T-cell (primary cell): ENCODE measurements at regions not wholly inside any gene's neighbourhood (a gene's known extent, or its start where the extent isn't known, plus 50 kb on each side); places are given as distances from the start of the nearest gene placed in this dataset.
"Not testable (repeated sequence)": the region's sequence is repeated elsewhere in the genome, so short reads cannot be mapped to it uniquely, and the experiment has no call there.

Experiments used
- ATAC-seq, 4 experiments: fragments of 200-7000 bp in 3 of 4; fragments of 150-1000 bp in 1 of 4; cut with Tn5 transposase; replicated peaks in 1 of 4; 1 replicate in 3 of 4; 2 replicates in 1 of 4; pipeline ENCODE4 v1.10.0; 2021; ENCODE audit warnings: moderate library complexity in 3 of 4, mild to moderate bottlenecking in 2 of 4, moderate number of reproducible peaks in 1 of 4
- CTCF ChIA-PET, 2 donors: fragments of 300-600 bp; sonication (Branson Sonifier 250); formaldehyde crosslinking; loops; one replicate each; lab custom pipeline; 2022; ENCODE audit warnings: antibody characterized with exemption in 2 of 2; lab: Charles Lee
- POLR2A ChIA-PET, 2 donors: fragments of 300-600 bp; sonication (Branson Sonifier 250); formaldehyde crosslinking; loops; one replicate each; lab custom pipeline; 2022; ENCODE audit warnings: antibody characterized with exemption in 2 of 2; lab: Charles Lee
- DNase-seq, 35 experiments: peaks; one replicate each; pipeline versions ENCODE4 v3.0.0 to v3.0.0-alpha.2; 2013 to 2023
- H3K27ac ChIP-seq: one replicate; pipeline ENCODE4 v1.5.1; 2013; ENCODE audit warnings: low read length
- H3K27me3 ChIP-seq, 2 experiments: replicated peaks in 1 of 2; 1 replicate in 1 of 2; 2 replicates in 1 of 2; pipeline versions ENCODE4 v1.6.1 to v1.7.0; 2013; ENCODE audit warnings: low read length in 1 of 2, mixed read lengths in 1 of 2; ENCODE audit not compliant: control insufficient read depth in 2 of 2, insufficient read depth in 2 of 2; ENCODE audit errors: extremely low read depth in 1 of 2
- H3K36me3 ChIP-seq, 2 donors: 1 replicate in 1 of 2; 2 replicates in 1 of 2; pipeline versions ENCODE4 v1.6.1 to v1.7.0; 2013; ENCODE audit warnings: low read length in 1 of 2; ENCODE audit not compliant: control insufficient read depth in 2 of 2, insufficient read depth in 1 of 2; ENCODE audit errors: extremely low read depth in 1 of 2
- H3K4me1 ChIP-seq, 2 experiments: 1 replicate in 1 of 2; 2 replicates in 1 of 2; pipeline versions ENCODE4 v1.6.1 to v1.7.0; 2013; ENCODE audit warnings: low read length in 2 of 2, mixed read lengths in 1 of 2; ENCODE audit not compliant: insufficient read depth in 2 of 2, control insufficient read depth in 1 of 2; ENCODE audit errors: extremely low read depth in 1 of 2
- H3K4me3 ChIP-seq, 2 donors: 1 replicate in 1 of 2; 2 replicates in 1 of 2; pipeline versions ENCODE4 v1.5.1 to v1.7.0; 2013; ENCODE audit warnings: mild to moderate bottlenecking in 2 of 2, low read length in 1 of 2, moderate library complexity in 1 of 2; ENCODE audit not compliant: control insufficient read depth in 1 of 2; ENCODE audit errors: extremely low read depth in 1 of 2
- H3K9me3 ChIP-seq: 2 replicates; pipeline ENCODE4 v1.7.0; 2013
- H3K27ac Mint-ChIP-seq, 2 donors: one replicate each; pipeline ENCODE4 v1.8.0; 2020 to 2021; ENCODE audit warnings: mild to moderate bottlenecking in 2 of 2, mixed read lengths in 2 of 2
- H3K27me3 Mint-ChIP-seq, 2 donors: one replicate each; pipeline ENCODE4 v1.8.0; 2021 to 2022; ENCODE audit warnings: mixed read lengths in 2 of 2
- H3K36me3 Mint-ChIP-seq: one replicate; pipeline ENCODE4 v1.8.0; 2021; ENCODE audit warnings: mixed read lengths
- H3K4me1 Mint-ChIP-seq, 3 donors: one replicate each; pipeline ENCODE4 v1.8.0; 2020 to 2022; ENCODE audit warnings: mixed read lengths in 3 of 3, mild to moderate bottlenecking in 1 of 3
- H3K4me3 Mint-ChIP-seq, 3 donors: one replicate each; pipeline ENCODE4 v1.8.0; 2020 to 2022; ENCODE audit warnings: mild to moderate bottlenecking in 3 of 3, mixed read lengths in 3 of 3, moderate library complexity in 3 of 3
- H3K9me3 Mint-ChIP-seq, 3 donors: one replicate each; pipeline ENCODE4 v1.8.0; 2020 to 2022; ENCODE audit warnings: mixed read lengths in 3 of 3
- WGBS: methylation state at CpG from one replicate; pipeline ENCODE4 v1.1.5; 2013; ENCODE audit warnings: missing lambda C conversion rate; ENCODE audit not compliant: insufficient coverage; 5-methylcytosine and 5-hydroxymethylcytosine counted together

- no peak overlapping the region for H3K27ac ChIP-seq
- no peak for ATAC-seq
- no peaks in the 10 kb centered on the region for H3K4me1 Mint-ChIP-seq
- no peak for DNase-seq
- H3K9me3 Mint-ChIP-seq, result peaks cover 6 to 15% (median 8%) of the 10 kb centered on the region in 3 donors
- no peaks in the 10 kb centered on the region for H3K9me3 ChIP-seq
- ChIA-PET POLR2A (no interaction called here), CTCF (interaction anchor here in 1 of 2 donors (0.5 kb wide), 1 partner anchor 236 kb away, joined by 5 read pairs; no protein-coding TSS in a partner anchor)
- H3K4me3 Mint-ChIP-seq, result no peak overlapping the region
- no peak overlapping the region for H3K27ac Mint-ChIP-seq
- H3K27me3 ChIP-seq, result no peaks in the 10 kb centered on the region
- H3K36me3 Mint-ChIP-seq, result no peaks in the 10 kb centered on the region
- H3K36me3 ChIP-seq, result no peaks in the 10 kb centered on the region
- no peaks in the 10 kb centered on the region for H3K27me3 Mint-ChIP-seq
- H3K4me1 ChIP-seq, result no peaks in the 10 kb centered on the region
- no peak overlapping the region for H3K4me3 ChIP-seq
- WGBS, result no CpG with 5 or more reads among the region's 2 CpGs
Measured at GRCh38 chr13:90726375-90726774, 621.1 kb upstream of the MIR17HG start.

DNA sequence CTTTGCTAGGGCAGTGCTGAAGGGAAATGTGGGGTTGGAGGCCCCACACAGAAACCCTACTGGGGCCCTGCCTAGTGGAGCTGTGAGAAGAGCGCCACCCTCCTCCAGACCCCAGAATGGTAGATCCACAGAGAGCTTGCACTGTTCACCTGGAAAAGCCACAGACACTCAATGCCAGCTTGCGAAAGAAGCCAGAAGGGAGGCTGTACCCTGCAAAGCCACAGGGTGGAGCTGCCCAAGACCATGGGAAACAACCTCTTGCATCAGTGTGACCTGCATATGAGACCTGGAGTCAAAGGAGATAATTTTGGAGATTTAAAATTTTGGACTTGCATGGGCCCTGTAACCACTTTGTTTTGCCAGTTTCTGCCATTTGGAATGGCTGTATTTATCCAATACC lies 615.4 kb upstream of the MIR17HG start:
- no peaks in the 10 kb centered on the region for H3K4me1 ChIP-seq
- ChIA-PET CTCF (no interaction called here), POLR2A (no interaction called here)
- WGBS, result 91% methylated on average over 2 of the region's 2 CpGs
- H3K4me1 Mint-ChIP-seq, result no peaks in the 10 kb centered on the region
- H3K36me3 Mint-ChIP-seq, result no peaks in the 10 kb centered on the region
- no peak overlapping the region for H3K27ac ChIP-seq
- H3K27ac Mint-ChIP-seq, result no peak overlapping the region
- H3K9me3 Mint-ChIP-seq, result peaks cover 12 to 19% (median 14%) of the 10 kb centered on the region in 3 donors
- H3K27me3 ChIP-seq, result no peaks in the 10 kb centered on the region
- DNase-seq (no peak), ATAC-seq (no peak)
- no peaks in the 10 kb centered on the region for H3K27me3 Mint-ChIP-seq
- no peaks in the 10 kb centered on the region for H3K9me3 ChIP-seq
- H3K4me3 ChIP-seq, result no peak overlapping the region
- H3K36me3 ChIP-seq, result no peaks in the 10 kb centered on the region
- no peak overlapping the region for H3K4me3 Mint-ChIP-seq

- H3K9me3 ChIP-seq, H3K4me3 Mint-ChIP-seq, POLR2A ChIA-PET, H3K27me3 ChIP-seq, H3K36me3 Mint-ChIP-seq, H3K36me3 ChIP-seq, H3K4me1 ChIP-seq, ATAC-seq, DNase-seq, CTCF ChIA-PET, H3K4me3 ChIP-seq, H3K4me1 Mint-ChIP-seq, H3K27me3 Mint-ChIP-seq, H3K27ac ChIP-seq, H3K27ac Mint-ChIP-seq: not testable (repeated sequence)
- peaks cover 12 to 18% (median 14%) of the 10 kb centered on the region in 3 donors for H3K9me3 Mint-ChIP-seq
Measured at GRCh38 chr13:90734497-90734896, 613.0 kb upstream of the MIR17HG start.

DNA sequence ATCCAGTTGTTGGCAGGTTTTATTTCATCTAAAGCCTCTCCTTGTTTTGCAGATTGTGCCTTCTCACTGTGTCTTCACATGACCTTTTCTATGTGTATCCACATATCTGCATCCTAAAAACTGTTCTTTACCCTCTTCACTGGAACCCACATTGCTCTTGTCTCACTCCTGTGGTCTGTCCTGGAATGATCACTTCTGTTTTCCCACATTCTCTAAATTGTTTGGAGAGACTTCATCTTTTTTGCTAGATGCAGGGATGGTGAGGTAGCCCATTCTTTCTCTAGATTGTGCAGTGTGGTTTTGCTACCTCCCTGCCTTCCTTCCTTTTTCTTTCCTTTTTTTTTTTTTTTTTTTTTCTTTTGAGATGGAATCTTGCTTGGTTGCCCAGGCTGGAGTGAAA lies 608.6 kb upstream of the MIR17HG start:
- Histone ChIP-seq H3K4me1 (no peaks in the 10 kb centered on the region), H3K27me3 (no peaks in the 10 kb centered on the region), H3K27ac (no peak overlapping the region), H3K36me3 (no peaks in the 10 kb centered on the region), H3K9me3 (no peaks in the 10 kb centered on the region), H3K4me3 (no peak overlapping the region)
- Mint-ChIP-seq H3K9me3 (peaks cover 6 to 10% (median 9%) of the 10 kb centered on the region in 3 donors), H3K27me3 (no peaks in the 10 kb centered on the region), H3K27ac (no peak overlapping the region), H3K4me1 (no peaks in the 10 kb centered on the region), H3K4me3 (no peak overlapping the region), H3K36me3 (no peaks in the 10 kb centered on the region)
- CTCF ChIA-PET, result no interaction called here
- DNase-seq (no peak), ATAC-seq (no peak)
- POLR2A ChIA-PET, result no interaction called here

DNA sequence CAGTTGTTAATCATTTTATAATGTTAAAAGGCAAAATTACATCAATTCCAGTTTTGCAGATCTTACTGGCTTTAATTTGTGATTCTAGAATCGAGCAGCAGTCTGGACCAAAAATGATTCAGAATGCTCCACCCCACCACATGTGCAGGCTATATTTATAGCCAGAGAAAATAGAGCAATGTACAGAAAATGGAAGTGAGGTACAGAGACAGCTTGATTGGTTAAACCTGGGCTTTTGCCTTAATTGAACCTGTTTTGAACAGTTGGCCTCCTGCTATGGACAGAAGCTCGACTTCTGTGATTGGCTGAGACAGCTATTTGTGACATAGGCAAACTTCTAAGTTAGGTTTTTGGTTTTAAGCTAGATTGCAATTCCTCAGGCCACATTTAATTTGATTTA lies 607.4 kb upstream of the MIR17HG start:
- Mint-ChIP-seq H3K4me3 (no peak overlapping the region), H3K27me3 (no peaks in the 10 kb centered on the region), H3K9me3 (peaks cover 6 to 19% (median 8%) of the 10 kb centered on the region in 3 donors), H3K27ac (no peak overlapping the region), H3K4me1 (no peaks in the 10 kb centered on the region), H3K36me3 (no peaks in the 10 kb centered on the region)
- Histone ChIP-seq H3K36me3 (no peaks in the 10 kb centered on the region), H3K27ac (no peak overlapping the region), H3K4me3 (no peak overlapping the region), H3K27me3 (no peaks in the 10 kb centered on the region), H3K9me3 (no peaks in the 10 kb centered on the region), H3K4me1 (no peaks in the 10 kb centered on the region)
- WGBS, result 40% methylated on average over 1 of the region's 2 CpGs
- POLR2A ChIA-PET, result no interaction called here
- CTCF ChIA-PET, result interaction anchor here in 1 of 2 donors (0.6 kb wide), 1 partner anchor 9 kb away, joined by 3 read pairs; no protein-coding TSS in a partner anchor
- ATAC-seq, result no peak
- no peak for DNase-seq

GRCh38 chr13:90742381-90742780 lies 605.1 kb upstream of the MIR17HG start:
- H3K27me3 ChIP-seq, result no peaks in the 10 kb centered on the region
- peaks cover 4 to 16% (median 6%) of the 10 kb centered on the region in 3 donors for H3K9me3 Mint-ChIP-seq
- no peaks in the 10 kb centered on the region for H3K36me3 ChIP-seq
- no peaks in the 10 kb centered on the region for H3K9me3 ChIP-seq
- no peak overlapping the region for H3K4me3 Mint-ChIP-seq
- H3K27ac Mint-ChIP-seq, result no peak overlapping the region
- H3K4me1 ChIP-seq, result no peaks in the 10 kb centered on the region
- no peaks in the 10 kb centered on the region for H3K36me3 Mint-ChIP-seq
- H3K4me3 ChIP-seq, result no peak overlapping the region
- no peaks in the 10 kb centered on the region for H3K27me3 Mint-ChIP-seq
- no peak overlapping the region for H3K27ac ChIP-seq
- no peaks in the 10 kb centered on the region for H3K4me1 Mint-ChIP-seq
- CTCF ChIA-PET, result no interaction called here
- ATAC-seq (no peak), DNase-seq (no peak)
- POLR2A ChIA-PET, result no interaction called here

DNA sequence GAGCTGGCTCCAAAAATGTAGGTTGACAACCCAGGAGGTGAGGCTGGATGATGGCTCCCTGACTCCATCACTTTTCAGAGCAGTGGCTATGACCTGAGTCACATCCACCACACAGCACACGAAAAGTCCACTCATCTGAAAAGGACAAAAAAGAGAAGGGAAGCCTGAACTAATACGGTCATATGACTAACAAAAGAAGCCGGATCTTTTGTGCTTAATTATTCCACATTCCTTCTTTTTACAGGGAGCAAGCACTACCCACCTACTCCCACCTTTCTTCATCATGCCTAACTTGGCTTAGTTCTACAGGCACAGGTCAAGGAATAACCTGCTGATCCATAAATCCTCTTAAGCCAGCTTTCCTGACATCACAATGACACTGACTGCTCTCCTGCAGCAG lies 601.3 kb upstream of the MIR17HG start:
- H3K27me3 Mint-ChIP-seq, result no peaks in the 10 kb centered on the region
- CTCF ChIA-PET, result no interaction called here

More for the DNA sequence above, 601.3 kb upstream of the MIR17HG start:
- H3K4me1 Mint-ChIP-seq, result no peaks in the 10 kb centered on the region
- 72% methylated on average over 2 of the region's 3 CpGs for WGBS
- H3K4me3 ChIP-seq, result no peak overlapping the region
- H3K27me3 ChIP-seq, result no peaks in the 10 kb centered on the region
- H3K27ac Mint-ChIP-seq, result no peak overlapping the region
- no peak overlapping the region for H3K27ac ChIP-seq
- H3K4me1 ChIP-seq, result no peaks in the 10 kb centered on the region
- H3K9me3 Mint-ChIP-seq, result peaks cover 18 to 31% (median 22%) of the 10 kb centered on the region in 3 donors
- POLR2A ChIA-PET, result no interaction called here
- DNase-seq, result no peak
- no peak for ATAC-seq
- no peak overlapping the region for H3K4me3 Mint-ChIP-seq
- no peaks in the 10 kb centered on the region for H3K36me3 ChIP-seq
- H3K9me3 ChIP-seq, result no peaks in the 10 kb centered on the region
- no peaks in the 10 kb centered on the region for H3K36me3 Mint-ChIP-seq
